ENCODE measurements at regions not wholly inside any gene's neighbourhood (a gene's known extent, or its start where the extent isn't known, plus 50 kb on each side); places are given as distances from the start of the nearest gene placed in this dataset.

- TF ChIP-seq, protein P1, sequence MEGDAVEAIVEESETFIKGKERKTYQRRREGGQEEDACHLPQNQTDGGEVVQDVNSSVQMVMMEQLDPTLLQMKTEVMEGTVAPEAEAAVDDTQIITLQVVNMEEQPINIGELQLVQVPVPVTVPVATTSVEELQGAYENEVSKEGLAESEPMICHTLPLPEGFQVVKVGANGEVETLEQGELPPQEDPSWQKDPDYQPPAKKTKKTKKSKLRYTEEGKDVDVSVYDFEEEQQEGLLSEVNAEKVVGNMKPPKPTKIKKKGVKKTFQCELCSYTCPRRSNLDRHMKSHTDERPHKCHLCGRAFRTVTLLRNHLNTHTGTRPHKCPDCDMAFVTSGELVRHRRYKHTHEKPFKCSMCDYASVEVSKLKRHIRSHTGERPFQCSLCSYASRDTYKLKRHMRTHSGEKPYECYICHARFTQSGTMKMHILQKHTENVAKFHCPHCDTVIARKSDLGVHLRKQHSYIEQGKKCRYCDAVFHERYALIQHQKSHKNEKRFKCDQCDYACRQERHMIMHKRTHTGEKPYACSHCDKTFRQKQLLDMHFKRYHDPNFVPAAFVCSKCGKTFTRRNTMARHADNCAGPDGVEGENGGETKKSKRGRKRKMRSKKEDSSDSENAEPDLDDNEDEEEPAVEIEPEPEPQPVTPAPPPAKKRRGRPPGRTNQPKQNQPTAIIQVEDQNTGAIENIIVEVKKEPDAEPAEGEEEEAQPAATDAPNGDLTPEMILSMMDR (IDR thresholded peaks at IDR 0.05), result no peak
- no peak for TF ChIP-seq POLR2A (IDR thresholded peaks at IDR 0.05)
Observed at GRCh38 chr17:54221499-54221898, 398.8 kb downstream of the KIF2B start.

All from uterus (tissue), 2 donors.